Esophagus muscularis mucosa (tissue), 4 donors: ENCODE measurements at regions not wholly inside any gene's neighbourhood (a gene's known extent, or its start where the extent isn't known, plus 50 kb on each side); places are given as distances from the start of the nearest gene placed in this dataset.

ENCODE experiments used
- DNase-seq: peaks from one replicate; pipeline ENCODE4 v3.0.0-alpha.2; 2017; ENCODE audit errors: extremely low spot score
- H3K27ac ChIP-seq, 4 donors: fragments of 200-600 bp; sonication (generic); replicated peaks in 1 of 4; 1 replicate in 3 of 4; 2 replicates in 1 of 4; pipeline ENCODE4 v1.5.1; 2016 to 2019; ENCODE audit warnings: mild to moderate bottlenecking in 1 of 4
- H3K27me3 ChIP-seq, 4 donors: fragments of 200-600 bp; sonication (generic); one replicate each; pipeline versions ENCODE4 v1.5.1 to v1.6.0; 2016 to 2019
- H3K36me3 ChIP-seq, 4 donors: fragments of 200-600 bp; sonication (generic); one replicate each; pipeline ENCODE4 v1.5.1; 2016 to 2019
- H3K4me1 ChIP-seq, 4 donors: fragments of 200-600 bp; sonication (generic); one replicate each; pipeline ENCODE4 v1.5.1; 2016 to 2019
- H3K4me3 ChIP-seq, 4 donors: fragments of 200-600 bp; sonication (generic); 1 replicate in 2 of 4; 2 replicates in 2 of 4; pipeline ENCODE4 v1.5.1; 2016 to 2019; ENCODE audit warnings: mild to moderate bottlenecking in 4 of 4, moderate library complexity in 1 of 4
- H3K9me3 ChIP-seq, 4 donors: fragments of 200-600 bp; sonication (generic); 1 replicate in 3 of 4; 2 replicates in 1 of 4; pipeline ENCODE4 v1.5.1; 2016 to 2019
- EP300 ChIP-seq: sonication (generic); formaldehyde crosslinking; IDR thresholded peaks from one replicate; pipeline ENCODE4 v1.6.1; 2017; ENCODE audit warnings: antibody characterized with exemption
- POLR2A ChIP-seq: fragments of 450-650 bp; IDR thresholded peaks from one replicate; pipeline ENCODE4 v1.6.1; 2017; ENCODE audit warnings: antibody characterized with exemption, moderate library complexity, mild to moderate bottlenecking, low read depth
- POLR2AphosphoS5 ChIP-seq, 2 donors: sonication (generic); formaldehyde crosslinking; IDR thresholded peaks; one replicate each; pipeline ENCODE4 v1.6.1; 2017; ENCODE audit warnings: antibody characterized with exemption in 2 of 2
- WGBS: methylation state at CpG from one replicate; pipeline ENCODE4 v1.1.5; 2018; 5-methylcytosine and 5-hydroxymethylcytosine counted together
- intact Hi-C: fragments of 100-400 bp; cut with DNase I; formaldehyde crosslinking; loops from one replicate; pipeline ENCODE4 v1.15.1; 2023
- TF ChIP-seq, protein P1 (sequence below), 3 experiments: fragments of 200-600 bp in 2 of 3; fragments of 450-650 bp in 1 of 3; sonication (generic) in 2 of 3; IDR thresholded peaks; one replicate each; pipeline ENCODE4 v1.5.1; 2017 to 2019; ENCODE audit warnings: antibody characterized with exemption in 3 of 3, mild to moderate bottlenecking in 2 of 3, moderate library complexity in 1 of 3

GRCh38 chr16:64544859-64545258 is 577.0 kb downstream of the CDH11 start:
- H3K4me1 ChIP-seq = no peaks in the 10 kb centered on the region
- no peak overlapping the region for H3K4me3 ChIP-seq
- no peaks in the 10 kb centered on the region for H3K36me3 ChIP-seq
- TF ChIP-seq, protein P1, sequence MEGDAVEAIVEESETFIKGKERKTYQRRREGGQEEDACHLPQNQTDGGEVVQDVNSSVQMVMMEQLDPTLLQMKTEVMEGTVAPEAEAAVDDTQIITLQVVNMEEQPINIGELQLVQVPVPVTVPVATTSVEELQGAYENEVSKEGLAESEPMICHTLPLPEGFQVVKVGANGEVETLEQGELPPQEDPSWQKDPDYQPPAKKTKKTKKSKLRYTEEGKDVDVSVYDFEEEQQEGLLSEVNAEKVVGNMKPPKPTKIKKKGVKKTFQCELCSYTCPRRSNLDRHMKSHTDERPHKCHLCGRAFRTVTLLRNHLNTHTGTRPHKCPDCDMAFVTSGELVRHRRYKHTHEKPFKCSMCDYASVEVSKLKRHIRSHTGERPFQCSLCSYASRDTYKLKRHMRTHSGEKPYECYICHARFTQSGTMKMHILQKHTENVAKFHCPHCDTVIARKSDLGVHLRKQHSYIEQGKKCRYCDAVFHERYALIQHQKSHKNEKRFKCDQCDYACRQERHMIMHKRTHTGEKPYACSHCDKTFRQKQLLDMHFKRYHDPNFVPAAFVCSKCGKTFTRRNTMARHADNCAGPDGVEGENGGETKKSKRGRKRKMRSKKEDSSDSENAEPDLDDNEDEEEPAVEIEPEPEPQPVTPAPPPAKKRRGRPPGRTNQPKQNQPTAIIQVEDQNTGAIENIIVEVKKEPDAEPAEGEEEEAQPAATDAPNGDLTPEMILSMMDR (IDR thresholded peaks at IDR 0.05) = no peak
- TF ChIP-seq POLR2A (no peak), POLR2AphosphoS5 (IDR thresholded peaks at IDR 0.05) (no peak), EP300 (no peak)
- WGBS = 87% methylated on average over 1 of the region's 1 CpG
- intact Hi-C loops = no loop called here
- no peaks in the 10 kb centered on the region for H3K27me3 ChIP-seq
- no peaks in the 10 kb centered on the region for H3K9me3 ChIP-seq
- no peak overlapping the region for H3K27ac ChIP-seq
- no peak for DNase-seq

GRCh38 chr16:64543441-64543840 is 578.4 kb downstream of the CDH11 start:
- no peak overlapping the region for H3K27ac ChIP-seq
- H3K9me3 ChIP-seq = no peaks in the 10 kb centered on the region
- no peaks in the 10 kb centered on the region for H3K4me1 ChIP-seq
- H3K36me3 ChIP-seq = no peaks in the 10 kb centered on the region
- WGBS = 85% methylated on average over 4 of the region's 4 CpGs
- intact Hi-C loops = no loop called here
- no peaks in the 10 kb centered on the region for H3K27me3 ChIP-seq
- TF ChIP-seq POLR2AphosphoS5 (IDR thresholded peaks at IDR 0.05) (no peak), POLR2A (no peak), EP300 (no peak)
- TF ChIP-seq, protein P1 (IDR thresholded peaks at IDR 0.05) = no peak
- no peak overlapping the region for H3K4me3 ChIP-seq
- no peak for DNase-seq

DNA sequence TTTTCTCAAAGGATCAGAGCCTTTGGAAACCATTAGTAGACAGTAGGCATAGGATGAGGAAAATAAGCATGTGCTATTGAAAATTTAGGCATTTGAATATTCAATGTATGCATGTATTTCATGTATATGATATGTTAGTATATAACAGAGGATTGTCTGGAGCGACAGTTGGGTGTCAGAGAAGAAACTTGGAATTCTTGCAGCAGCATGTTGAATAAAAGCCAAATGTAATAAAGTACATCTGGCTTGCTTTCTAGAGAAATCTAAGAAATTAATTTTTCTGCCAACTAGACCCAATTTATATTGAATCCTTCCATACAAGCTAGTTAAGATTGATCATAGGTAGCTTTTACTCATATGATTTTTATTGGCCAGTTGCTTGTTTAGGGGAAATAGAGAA is 578.8 kb downstream of the CDH11 start:
- DNase-seq = no peak
- no peaks in the 10 kb centered on the region for H3K9me3 ChIP-seq
- H3K4me3 ChIP-seq = no peak overlapping the region
- intact Hi-C loops = no loop called here
- H3K27ac ChIP-seq = no peak overlapping the region
- H3K27me3 ChIP-seq = no peaks in the 10 kb centered on the region
- 89% methylated on average over 1 of the region's 1 CpG for WGBS
- no peaks in the 10 kb centered on the region for H3K4me1 ChIP-seq
- no peaks in the 10 kb centered on the region for H3K36me3 ChIP-seq
- TF ChIP-seq POLR2AphosphoS5 (IDR thresholded peaks at IDR 0.05) = no peak
- no peak for TF ChIP-seq POLR2A
- TF ChIP-seq, protein P1 (IDR thresholded peaks at IDR 0.05) = no peak
- TF ChIP-seq EP300 = no peak

- no peak overlapping the region for H3K4me3 ChIP-seq
- TF ChIP-seq EP300 (no peak), POLR2A (no peak), POLR2AphosphoS5 (IDR thresholded peaks at IDR 0.05) (no peak)
- TF ChIP-seq, protein P1 (IDR thresholded peaks at IDR 0.05) = no peak
- H3K4me1 ChIP-seq = no peaks in the 10 kb centered on the region
- WGBS = 89% methylated on average over 2 of the region's 2 CpGs
- H3K36me3 ChIP-seq = no peaks in the 10 kb centered on the region
- no peak for DNase-seq
- no peak overlapping the region for H3K27ac ChIP-seq
- intact Hi-C loops = no loop called here
- H3K9me3 ChIP-seq = no peaks in the 10 kb centered on the region
- no peaks in the 10 kb centered on the region for H3K27me3 ChIP-seq
Observed at GRCh38 chr16:64542152-64542551, 579.7 kb downstream of the CDH11 start.

- H3K27ac ChIP-seq = no peak overlapping the region
- no peaks in the 10 kb centered on the region for H3K27me3 ChIP-seq
- H3K4me1 ChIP-seq = no peaks in the 10 kb centered on the region
- H3K9me3 ChIP-seq = no peaks in the 10 kb centered on the region
- intact Hi-C loops = no loop called here
- DNase-seq = no peak
- WGBS = 87% methylated on average over 2 of the region's 2 CpGs
- no peaks in the 10 kb centered on the region for H3K36me3 ChIP-seq
- H3K4me3 ChIP-seq = no peak overlapping the region
- TF ChIP-seq, protein P1 (IDR thresholded peaks at IDR 0.05) = no peak
- TF ChIP-seq EP300 (no peak), POLR2AphosphoS5 (IDR thresholded peaks at IDR 0.05) (no peak), POLR2A (no peak)
Observed at GRCh38 chr16:64541621-64542020, 580.2 kb downstream of the CDH11 start.
